ENCODE measurements at regions not wholly inside any gene's neighbourhood (a gene's known extent, or its start where the extent isn't known, plus 50 kb on each side); places are given as distances from the start of the nearest gene placed in this dataset.
A peak's percentile ranks its signal among the peaks of the same experiment; 100 is the strongest.

DNA sequence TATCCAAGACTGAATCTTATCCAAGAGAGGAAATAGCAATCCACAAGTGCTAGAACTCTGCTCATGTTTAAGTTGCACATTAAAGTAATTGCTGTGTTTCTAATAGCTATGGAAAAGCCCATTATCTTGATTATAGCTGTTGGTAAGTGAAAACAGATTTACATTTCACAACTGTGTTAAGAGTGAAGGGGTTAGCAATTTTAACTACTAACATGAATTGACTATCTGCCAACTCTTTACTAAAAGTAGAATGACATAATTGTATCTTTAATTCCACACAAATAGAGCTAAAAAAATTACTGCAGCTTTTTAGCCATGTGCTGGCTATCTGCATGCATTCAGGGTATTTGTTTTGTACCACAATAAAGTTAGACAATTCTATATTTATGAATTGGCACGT lies 277.9 kb upstream of the IRAK1BP1 start:
- RAD21 ChIA-PET (ENCODE audit: low non-redundant PET in 1 of 2, low total read pairs in 2 of 2, uncharacterized antibody in 2 of 2, unreplicated experiment in 2 of 2) = no interaction called here
- POLR2A ChIA-PET = interaction anchor here (0.7 kb wide), 1 partner anchor 9 kb away, joined by 3 read pairs; no protein-coding TSS in a partner anchor
- no peaks in the 10 kb centered on the region for H3K9me3 ChIP-seq (ENCODE audit: control insufficient read depth in 1 of 2, insufficient read depth in 1 of 2, low read depth in 1 of 2, low read length in 2 of 2)
- TF ChIP-seq CBX3 (IDR thresholded peaks at IDR 0.05; ENCODE audit: low read depth) (no peak), TCF7L2 (IDR thresholded peaks at IDR 0.05; ENCODE audit: borderline replicate concordance, extremely low read depth, insufficient read depth, insufficient read length) (no peak)
- no TSS peak for BruUV-seq (replicated peaks)
- no peak overlapping the region for H3K4me2 ChIP-seq (ENCODE audit: low read length)
- ATAC-seq (no peak), DNase-seq (ENCODE audit: low read depth, low spot score) (no peak)
- no peak overlapping the region for H2AFZ ChIP-seq (ENCODE audit: low read depth, low read length, poor library complexity, severe bottlenecking)
- H3K9me2 ChIP-seq (ENCODE audit: insufficient read depth) = no peaks in the 10 kb centered on the region
- no peaks in the 10 kb centered on the region for H3K79me2 ChIP-seq (ENCODE audit: insufficient read depth, low read length)
- no peaks in the 10 kb centered on the region for H3K27me3 ChIP-seq (ENCODE audit: insufficient read depth, low read length)
- no peaks in the 10 kb centered on the region for H4K20me1 ChIP-seq (ENCODE audit: insufficient read depth)
- H3K4me1 ChIP-seq (ENCODE audit: control insufficient read depth in 1 of 2, insufficient read depth in 2 of 2, low read length in 2 of 2) = peaks cover 0 to 8% of the 10 kb centered on the region in 2 experiments; a peak in 1 of 4 replicates
- no peaks in the 10 kb centered on the region for H3K36me3 ChIP-seq (ENCODE audit: control insufficient read depth in 1 of 2, insufficient read depth in 2 of 2, low read length in 2 of 2)
- H3K4me3 ChIP-seq (replicated peaks in 1 of 2; ENCODE audit: low read depth in 1 of 2, low read length in 2 of 2) = no peak overlapping the region
- intact Hi-C loops (cut with micrococcal nuclease) = no loop called here
- CTCF ChIA-PET = no interaction called here
- H3K9ac ChIP-seq (ENCODE audit: low read length) = no peak overlapping the region
- H3K27ac ChIP-seq (ENCODE audit: low read depth, low read length) = no peak overlapping the region

DNA sequence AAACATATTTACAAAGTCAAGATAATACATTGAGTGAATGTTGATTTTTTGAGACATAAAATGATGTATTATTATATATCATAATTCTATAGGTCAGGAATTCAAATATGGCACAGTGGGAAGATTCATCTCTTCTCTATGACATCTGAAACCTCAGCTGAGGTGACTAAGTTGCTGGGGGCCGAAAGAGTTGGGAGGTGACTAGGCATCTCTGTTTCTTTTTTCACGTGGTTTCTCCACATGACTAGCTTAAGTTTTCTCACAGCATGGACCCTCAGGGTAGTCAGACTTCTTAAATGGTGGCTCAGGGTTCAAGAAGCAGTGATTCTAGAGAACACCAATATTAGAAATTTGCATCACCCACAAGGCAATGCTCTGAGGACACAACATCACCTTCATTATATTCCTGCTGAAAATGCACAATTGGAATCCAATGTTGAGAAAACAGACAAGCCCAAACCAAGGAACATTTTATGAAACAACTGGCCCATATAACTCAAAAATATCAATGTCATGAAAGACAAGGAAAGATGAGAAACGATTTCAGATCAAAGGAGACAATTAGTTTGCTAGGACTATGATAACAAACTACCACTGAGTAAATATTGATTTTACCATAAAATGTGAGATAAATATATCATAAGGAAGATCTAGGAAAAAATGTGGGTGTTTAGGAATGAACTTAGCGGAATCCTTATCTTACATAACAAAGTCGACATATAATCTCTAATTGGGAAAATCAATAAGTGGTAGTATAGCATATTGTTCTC lies 273.3 kb upstream of the IRAK1BP1 start:
- Histone ChIP-seq H4K20me1 (ENCODE audit: insufficient read depth) (no peaks in the 10 kb centered on the region), H2AFZ (ENCODE audit: low read depth, low read length, poor library complexity, severe bottlenecking) (peak overlapping the region; percentile 11)
- CTCF ChIA-PET = no interaction called here

More for the DNA sequence above, 273.3 kb upstream of the IRAK1BP1 start:
- intact Hi-C loops (cut with micrococcal nuclease) = no loop called here
- DNase-seq (ENCODE audit: low read depth, low spot score) (no peak), ATAC-seq (no peak)
- no TSS peak for BruUV-seq (replicated peaks)
- Histone ChIP-seq H3K4me2 (ENCODE audit: low read length) (no peak overlapping the region; the same call in 1 of the 2 replicates), H3K27ac (ENCODE audit: low read depth, low read length) (no peak overlapping the region), H3K36me3 (ENCODE audit: control insufficient read depth in 1 of 2, insufficient read depth in 2 of 2, low read length in 2 of 2) (no peaks in the 10 kb centered on the region), H3K9me2 (ENCODE audit: insufficient read depth) (no peaks in the 10 kb centered on the region), H3K4me3 (replicated peaks in 1 of 2; ENCODE audit: low read depth in 1 of 2, low read length in 2 of 2) (no peak overlapping the region), H3K27me3 (ENCODE audit: insufficient read depth, low read length) (no peaks in the 10 kb centered on the region), H3K9ac (ENCODE audit: low read length) (no peak overlapping the region), H3K79me2 (ENCODE audit: insufficient read depth, low read length) (no peaks in the 10 kb centered on the region), H3K9me3 (ENCODE audit: control insufficient read depth in 1 of 2, insufficient read depth in 1 of 2, low read depth in 1 of 2, low read length in 2 of 2) (no peaks in the 10 kb centered on the region), H3K4me1 (ENCODE audit: control insufficient read depth in 1 of 2, insufficient read depth in 2 of 2, low read length in 2 of 2) (peaks cover 8 to 27% of the 10 kb centered on the region in 2 experiments)
- ChIA-PET POLR2A (no interaction called here), RAD21 (ENCODE audit: low non-redundant PET in 1 of 2, low total read pairs in 2 of 2, uncharacterized antibody in 2 of 2, unreplicated experiment in 2 of 2) (no interaction called here)
- TF ChIP-seq FOSL1 (IDR thresholded peaks at IDR 0.05; ENCODE audit: low read depth) = no peak
- no peak for TF ChIP-seq ZNF274 (IDR thresholded peaks at IDR 0.05; ENCODE audit: low read depth, low read length)
- TF ChIP-seq SIN3A (IDR thresholded peaks at IDR 0.05; ENCODE audit: low read depth) = no peak
- no peak for TF ChIP-seq POLR2A (IDR thresholded peaks at IDR 0.05; ENCODE audit: borderline replicate concordance, extremely low read depth, insufficient read depth, insufficient read length)
- TF ChIP-seq, protein P1, sequence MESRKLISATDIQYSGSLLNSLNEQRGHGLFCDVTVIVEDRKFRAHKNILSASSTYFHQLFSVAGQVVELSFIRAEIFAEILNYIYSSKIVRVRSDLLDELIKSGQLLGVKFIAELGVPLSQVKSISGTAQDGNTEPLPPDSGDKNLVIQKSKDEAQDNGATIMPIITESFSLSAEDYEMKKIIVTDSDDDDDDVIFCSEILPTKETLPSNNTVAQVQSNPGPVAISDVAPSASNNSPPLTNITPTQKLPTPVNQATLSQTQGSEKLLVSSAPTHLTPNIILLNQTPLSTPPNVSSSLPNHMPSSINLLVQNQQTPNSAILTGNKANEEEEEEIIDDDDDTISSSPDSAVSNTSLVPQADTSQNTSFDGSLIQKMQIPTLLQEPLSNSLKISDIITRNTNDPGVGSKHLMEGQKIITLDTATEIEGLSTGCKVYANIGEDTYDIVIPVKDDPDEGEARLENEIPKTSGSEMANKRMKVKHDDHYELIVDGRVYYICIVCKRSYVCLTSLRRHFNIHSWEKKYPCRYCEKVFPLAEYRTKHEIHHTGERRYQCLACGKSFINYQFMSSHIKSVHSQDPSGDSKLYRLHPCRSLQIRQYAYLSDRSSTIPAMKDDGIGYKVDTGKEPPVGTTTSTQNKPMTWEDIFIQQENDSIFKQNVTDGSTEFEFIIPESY (IDR thresholded peaks at IDR 0.05; ENCODE audit: extremely low read depth, insufficient replicate concordance, low read length) = no peak
- no peak for TF ChIP-seq TCF7L2 (IDR thresholded peaks at IDR 0.05; ENCODE audit: borderline replicate concordance, extremely low read depth, insufficient read depth, insufficient read length)
- no peak for TF ChIP-seq YY1 (IDR thresholded peaks at IDR 0.05; ENCODE audit: extremely low read depth, insufficient replicate concordance, low read depth, low read length)
- no peak for TF ChIP-seq SRF (IDR thresholded peaks at IDR 0.05; ENCODE audit: low read depth)
- no peak for TF ChIP-seq JUND (IDR thresholded peaks at IDR 0.05)
- TF ChIP-seq POLR2AphosphoS5 (IDR thresholded peaks at IDR 0.05; ENCODE audit: low read depth, low read length) = no peak
- no peak for TF ChIP-seq EZH2phosphoT487 (IDR thresholded peaks at IDR 0.05; ENCODE audit: borderline replicate concordance)
- TF ChIP-seq, protein P2, sequence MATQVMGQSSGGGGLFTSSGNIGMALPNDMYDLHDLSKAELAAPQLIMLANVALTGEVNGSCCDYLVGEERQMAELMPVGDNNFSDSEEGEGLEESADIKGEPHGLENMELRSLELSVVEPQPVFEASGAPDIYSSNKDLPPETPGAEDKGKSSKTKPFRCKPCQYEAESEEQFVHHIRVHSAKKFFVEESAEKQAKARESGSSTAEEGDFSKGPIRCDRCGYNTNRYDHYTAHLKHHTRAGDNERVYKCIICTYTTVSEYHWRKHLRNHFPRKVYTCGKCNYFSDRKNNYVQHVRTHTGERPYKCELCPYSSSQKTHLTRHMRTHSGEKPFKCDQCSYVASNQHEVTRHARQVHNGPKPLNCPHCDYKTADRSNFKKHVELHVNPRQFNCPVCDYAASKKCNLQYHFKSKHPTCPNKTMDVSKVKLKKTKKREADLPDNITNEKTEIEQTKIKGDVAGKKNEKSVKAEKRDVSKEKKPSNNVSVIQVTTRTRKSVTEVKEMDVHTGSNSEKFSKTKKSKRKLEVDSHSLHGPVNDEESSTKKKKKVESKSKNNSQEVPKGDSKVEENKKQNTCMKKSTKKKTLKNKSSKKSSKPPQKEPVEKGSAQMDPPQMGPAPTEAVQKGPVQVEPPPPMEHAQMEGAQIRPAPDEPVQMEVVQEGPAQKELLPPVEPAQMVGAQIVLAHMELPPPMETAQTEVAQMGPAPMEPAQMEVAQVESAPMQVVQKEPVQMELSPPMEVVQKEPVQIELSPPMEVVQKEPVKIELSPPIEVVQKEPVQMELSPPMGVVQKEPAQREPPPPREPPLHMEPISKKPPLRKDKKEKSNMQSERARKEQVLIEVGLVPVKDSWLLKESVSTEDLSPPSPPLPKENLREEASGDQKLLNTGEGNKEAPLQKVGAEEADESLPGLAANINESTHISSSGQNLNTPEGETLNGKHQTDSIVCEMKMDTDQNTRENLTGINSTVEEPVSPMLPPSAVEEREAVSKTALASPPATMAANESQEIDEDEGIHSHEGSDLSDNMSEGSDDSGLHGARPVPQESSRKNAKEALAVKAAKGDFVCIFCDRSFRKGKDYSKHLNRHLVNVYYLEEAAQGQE (IDR thresholded peaks at IDR 0.05; ENCODE audit: low read depth) = no peak
- no peak for TF ChIP-seq EZH2 (IDR thresholded peaks at IDR 0.05)
